Breast epithelium (tissue), 4 donors: ENCODE measurements at regions not wholly inside any gene's neighbourhood (a gene's known extent, or its start where the extent isn't known, plus 50 kb on each side); places are given as distances from the start of the nearest gene placed in this dataset.

Experiments used
- DNase-seq, 2 donors: peaks; one replicate each; pipeline ENCODE4 v3.0.0-alpha.2; 2019; ENCODE audit warnings: low spot score in 2 of 2
- H3K27ac ChIP-seq, 2 donors: fragments of 200-600 bp; sonication (generic) in 1 of 2; one replicate each; pipeline ENCODE4 v1.5.1; 2016 to 2019; ENCODE audit warnings: mild to moderate bottlenecking in 1 of 2
- H3K27me3 ChIP-seq, 2 donors: fragments of 200-600 bp; sonication (generic) in 1 of 2; one replicate each; pipeline versions ENCODE4 v1.5.1 to v1.6.0; 2017 to 2019; ENCODE audit warnings: control low read depth in 1 of 2, mild to moderate bottlenecking in 1 of 2
- H3K36me3 ChIP-seq: fragments of 200-600 bp; one replicate; pipeline ENCODE4 v1.5.1; 2019
- H3K4me1 ChIP-seq, 2 donors: fragments of 200-600 bp; sonication (generic); one replicate each; pipeline ENCODE4 v1.5.1; 2016 to 2019; ENCODE audit warnings: control low read depth in 1 of 2
- H3K4me3 ChIP-seq, 3 donors: fragments of 200-600 bp; sonication (generic); 1 replicate in 2 of 3; 2 replicates in 1 of 3; pipeline ENCODE4 v1.5.1; 2016 to 2019; ENCODE audit warnings: mild to moderate bottlenecking in 3 of 3, moderate library complexity in 2 of 3
- H3K9me3 ChIP-seq, 2 donors: fragments of 200-600 bp; sonication (generic) in 1 of 2; one replicate each; pipeline ENCODE4 v1.5.1; 2016 to 2019; ENCODE audit warnings: control low read depth in 1 of 2
- CTCF ChIP-seq, 3 donors: fragments of 450-650 bp; IDR thresholded peaks; one replicate each; pipeline ENCODE4 v1.5.1; 2016 to 2017; ENCODE audit warnings: antibody characterized with exemption in 3 of 3, mild to moderate bottlenecking in 3 of 3, moderate library complexity in 3 of 3
- POLR2A ChIP-seq: fragments of 450-650 bp; IDR thresholded peaks from one replicate; pipeline ENCODE4 v1.6.1; 2016; ENCODE audit warnings: antibody characterized with exemption, mild to moderate bottlenecking, moderate library complexity
- POLR2AphosphoS5 ChIP-seq, 3 donors: sonication (generic); formaldehyde crosslinking; IDR thresholded peaks; one replicate each; pipeline ENCODE4 v1.6.1; 2017; ENCODE audit warnings: antibody characterized with exemption in 3 of 3
- intact Hi-C: fragments of 100-400 bp; cut with DNase I; formaldehyde crosslinking; loops from one replicate; pipeline ENCODE4 v1.15.1; 2023; ENCODE audit warnings: low total_unique reads

DNA sequence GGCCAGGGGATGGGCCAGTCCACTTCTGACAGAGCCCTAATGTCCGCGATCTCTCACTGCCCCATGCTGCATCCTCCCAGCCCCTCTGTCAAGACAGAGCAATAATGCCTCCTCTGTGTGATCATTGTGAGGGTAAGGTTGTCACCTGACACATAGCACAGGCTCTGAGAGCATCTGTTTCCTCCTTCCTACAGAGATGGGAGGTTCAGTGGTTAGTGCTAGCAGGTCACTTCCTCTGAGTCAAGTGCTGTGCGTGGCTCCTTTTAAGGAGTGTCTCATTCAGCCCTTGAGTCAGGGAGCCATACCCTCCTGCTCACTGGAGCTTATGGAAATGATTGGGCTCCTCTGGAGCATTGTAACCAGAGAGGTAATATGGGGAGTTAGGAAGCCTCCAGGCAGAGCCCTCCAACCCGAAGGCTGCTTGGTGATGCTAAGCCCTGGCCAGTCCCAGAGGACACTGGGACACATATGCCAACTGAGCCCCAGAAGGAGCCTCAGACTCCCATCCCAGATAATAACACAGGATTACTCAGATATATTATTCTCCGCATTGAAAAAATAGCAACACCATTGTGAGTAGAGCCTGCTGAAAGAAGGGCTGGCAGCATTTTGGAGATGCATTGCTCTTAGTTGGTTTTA, 189.0 kb downstream of the GALNT1 start:
- intact Hi-C loops: no loop called here
- no peak for TF ChIP-seq CTCF (IDR thresholded peaks at IDR 0.05)
- no peak for TF ChIP-seq POLR2AphosphoS5 (IDR thresholded peaks at IDR 0.05)
- TF ChIP-seq POLR2A: no peak
- H3K36me3 ChIP-seq: no peaks in the 10 kb centered on the region

GRCh38 chr18:35771172-35771571, 189.6 kb downstream of the GALNT1 start:
- Histone ChIP-seq H3K36me3 (no peaks in the 10 kb centered on the region), H3K9me3 (no peaks in the 10 kb centered on the region), H3K4me3 (no peak overlapping the region), H3K27ac (no peak overlapping the region), H3K4me1 (no peaks in the 10 kb centered on the region), H3K27me3 (no peaks in the 10 kb centered on the region)
- intact Hi-C loops: no loop called here
- no peak for TF ChIP-seq POLR2AphosphoS5 (IDR thresholded peaks at IDR 0.05)
- no peak for TF ChIP-seq POLR2A
- TF ChIP-seq CTCF (IDR thresholded peaks at IDR 0.05): no peak
- DNase-seq: no peak

More for the DNA sequence above, 189.0 kb downstream of the GALNT1 start:
- Histone ChIP-seq H3K4me3 (no peak overlapping the region), H3K27me3 (no peaks in the 10 kb centered on the region), H3K27ac (no peak overlapping the region), H3K4me1 (no peaks in the 10 kb centered on the region), H3K9me3 (no peaks in the 10 kb centered on the region)
- no peak for DNase-seq

DNA sequence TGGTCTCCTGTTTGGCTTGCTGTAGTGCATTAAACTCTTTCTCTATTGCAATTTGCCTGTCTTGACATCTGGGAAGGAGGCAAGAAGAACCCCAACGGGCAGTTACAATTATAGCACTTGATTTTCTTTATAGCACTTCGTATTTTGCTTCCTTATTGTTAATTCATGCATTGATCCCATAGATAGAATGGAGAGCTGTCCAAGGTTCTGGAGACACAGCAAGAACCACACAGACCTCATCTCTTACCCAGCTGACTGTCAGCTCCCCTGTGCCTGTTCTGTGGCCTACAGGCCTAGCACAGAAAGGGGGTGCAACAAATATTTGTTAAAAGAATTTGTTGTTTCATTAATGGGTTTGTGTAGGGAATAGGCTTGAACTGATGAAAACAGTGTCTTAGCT, 194.3 kb downstream of the GALNT1 start:
- no peak for TF ChIP-seq CTCF (IDR thresholded peaks at IDR 0.05)
- no peak for TF ChIP-seq POLR2AphosphoS5 (IDR thresholded peaks at IDR 0.05)
- no peak for TF ChIP-seq POLR2A
- Histone ChIP-seq H3K27me3 (no peaks in the 10 kb centered on the region), H3K27ac (no peak overlapping the region), H3K9me3 (no peaks in the 10 kb centered on the region), H3K36me3 (no peaks in the 10 kb centered on the region), H3K4me3 (no peak overlapping the region), H3K4me1 (no peaks in the 10 kb centered on the region)
- intact Hi-C loops: loop anchor here (5.0 kb wide), 1 partner anchor 909 kb away; no protein-coding TSS in a partner anchor
- DNase-seq: no peak

DNA sequence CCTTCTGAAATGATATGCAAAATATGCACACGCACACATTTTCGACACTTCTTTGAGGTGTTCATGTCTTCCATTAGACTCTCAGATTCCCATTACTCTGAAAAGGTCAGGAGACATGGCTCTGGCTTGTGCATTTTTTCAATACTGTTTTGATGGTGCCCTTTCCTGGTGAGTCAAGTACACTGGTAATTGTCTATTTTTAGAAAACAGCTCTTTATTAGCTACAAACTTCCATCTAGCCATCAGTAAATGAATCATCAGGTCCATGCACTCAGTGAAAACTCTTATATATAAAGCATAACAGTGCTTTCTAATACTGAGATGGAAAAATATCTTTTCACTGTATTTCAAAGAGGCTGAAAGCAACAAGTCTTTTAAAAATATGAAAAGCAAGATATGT, 194.9 kb downstream of the GALNT1 start:
- TF ChIP-seq CTCF (IDR thresholded peaks at IDR 0.05) (no peak), POLR2AphosphoS5 (IDR thresholded peaks at IDR 0.05) (no peak), POLR2A (no peak)
- intact Hi-C loops: loop anchor here (5.0 kb wide), 1 partner anchor 909 kb away; no protein-coding TSS in a partner anchor
- no peaks in the 10 kb centered on the region for H3K36me3 ChIP-seq
- H3K27me3 ChIP-seq: no peaks in the 10 kb centered on the region
- H3K4me1 ChIP-seq: no peaks in the 10 kb centered on the region
- H3K9me3 ChIP-seq: no peaks in the 10 kb centered on the region
- H3K4me3 ChIP-seq: no peak overlapping the region
- H3K27ac ChIP-seq: no peak overlapping the region
- DNase-seq: no peak

DNA sequence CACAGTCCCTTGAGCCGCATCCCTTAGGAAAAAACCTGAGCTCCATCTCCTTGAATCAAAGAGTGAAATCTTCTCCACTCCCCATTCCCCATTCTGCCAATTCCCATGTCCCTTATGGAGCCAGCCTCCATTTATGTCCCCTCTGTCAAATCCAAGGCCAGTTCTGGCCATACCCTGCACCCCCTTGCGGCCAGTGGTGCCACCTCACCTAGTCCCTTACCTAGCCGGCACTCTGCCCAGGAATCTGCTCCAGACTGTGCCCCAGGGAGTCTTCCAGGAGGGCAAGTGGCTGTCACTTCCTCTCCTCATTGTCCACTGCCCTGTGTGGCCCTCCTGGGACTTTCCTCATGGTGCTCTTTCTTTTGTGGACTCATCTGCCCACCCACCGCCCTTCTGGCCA, 195.4 kb upstream of the RMP24 start:
- no peaks in the 10 kb centered on the region for H3K4me1 ChIP-seq
- TF ChIP-seq POLR2A (no peak), POLR2AphosphoS5 (IDR thresholded peaks at IDR 0.05) (no peak), CTCF (IDR thresholded peaks at IDR 0.05) (no peak)
- H3K27me3 ChIP-seq: no peaks in the 10 kb centered on the region
- intact Hi-C loops: loop anchor here (5.0 kb wide), 1 partner anchor 910 kb away; no protein-coding TSS in a partner anchor
- H3K9me3 ChIP-seq: no peaks in the 10 kb centered on the region
- no peak overlapping the region for H3K4me3 ChIP-seq
- no peak overlapping the region for H3K27ac ChIP-seq
- no peak for DNase-seq
- no peaks in the 10 kb centered on the region for H3K36me3 ChIP-seq
